ENCODE measurements at regions not wholly inside any gene's neighbourhood (a gene's known extent, or its start where the extent isn't known, plus 50 kb on each side); places are given as distances from the start of the nearest gene placed in this dataset.
"Not testable (repeated sequence)": the region's sequence is repeated elsewhere in the genome, so short reads cannot be mapped to it uniquely, and the experiment has no call there.

DNA sequence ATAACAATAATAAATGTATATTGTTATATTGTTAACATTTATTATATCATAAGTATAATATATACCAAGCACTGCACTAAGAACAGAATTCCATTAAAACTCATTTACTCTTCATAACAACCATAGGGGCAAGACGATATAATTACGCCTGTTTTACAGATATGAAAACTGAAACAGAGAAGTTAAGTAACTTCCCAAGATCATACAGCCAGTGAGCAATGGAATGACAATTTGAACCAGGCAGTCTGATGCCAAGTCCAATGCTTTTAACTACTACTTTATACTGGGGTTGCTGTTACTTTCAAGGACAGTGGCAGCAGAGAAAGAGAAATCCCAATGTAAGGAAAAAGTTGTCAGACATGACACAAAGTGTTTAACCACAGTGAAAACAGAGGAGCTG lies 338.8 kb upstream of the ID2 start:
- DNase-seq, result no peak

- no peak for DNase-seq
These were observed 337.4 kb upstream of the ID2 start for GRCh38 chr2:8344144-8345097.

DNA sequence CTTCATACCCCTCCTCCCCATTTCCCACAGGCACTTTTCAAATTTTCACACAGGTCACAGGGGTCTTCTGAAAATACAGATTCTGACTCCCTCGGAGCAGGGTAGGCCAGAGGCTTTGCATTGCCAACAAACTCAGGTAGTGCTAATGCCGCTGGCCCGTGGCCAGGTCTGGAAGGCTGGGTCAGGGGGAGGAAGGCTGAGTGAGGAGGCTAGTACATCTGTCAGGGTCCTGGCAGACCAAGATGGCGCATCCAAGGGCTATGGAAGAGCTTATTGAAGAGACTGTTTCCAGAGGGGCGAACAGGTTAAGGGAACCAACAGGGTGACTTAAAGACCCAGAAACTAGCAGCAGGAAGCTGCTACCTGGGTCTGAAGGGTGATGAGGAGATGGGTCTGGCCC lies 336.7 kb upstream of the ID2 start:
- DNase-seq, result no peak

- no peak for DNase-seq
These were observed 335.6 kb upstream of the ID2 start for GRCh38 chr2:8346208-8346607.

DNA sequence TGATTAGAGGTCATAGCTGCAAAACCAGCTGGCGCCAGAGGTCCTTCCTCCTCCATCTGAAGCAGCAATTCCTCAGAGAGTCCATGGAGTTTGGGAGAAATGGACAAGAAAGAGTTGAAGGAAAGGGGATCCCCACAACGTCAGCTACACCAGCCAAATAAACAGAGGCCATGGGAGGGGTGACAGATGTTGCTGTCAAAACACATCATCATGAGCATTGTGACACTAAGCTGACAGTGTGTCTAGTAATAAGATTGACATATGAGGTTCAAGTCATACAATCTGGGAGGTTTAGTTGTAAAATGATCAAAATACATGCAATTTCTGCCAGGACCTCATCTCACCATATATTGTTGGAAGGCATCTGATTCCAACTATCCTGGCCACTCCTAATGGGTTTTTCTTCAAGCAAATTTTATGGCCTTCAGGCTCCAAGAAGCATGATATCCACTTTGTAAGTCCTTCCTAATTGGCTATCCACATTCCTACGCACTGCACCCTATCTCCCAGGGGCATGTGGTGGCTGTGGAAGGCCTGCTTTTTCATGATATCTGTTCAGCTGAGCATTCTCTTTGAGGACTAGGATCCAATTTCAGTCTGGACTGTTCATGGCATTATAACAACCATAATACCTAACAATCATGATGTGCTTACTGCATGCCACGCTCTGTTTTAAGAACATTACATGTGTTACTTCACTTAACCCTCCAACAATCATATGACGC lies 335.0 kb upstream of the ID2 start:
- DNase-seq, result no peak

DNA sequence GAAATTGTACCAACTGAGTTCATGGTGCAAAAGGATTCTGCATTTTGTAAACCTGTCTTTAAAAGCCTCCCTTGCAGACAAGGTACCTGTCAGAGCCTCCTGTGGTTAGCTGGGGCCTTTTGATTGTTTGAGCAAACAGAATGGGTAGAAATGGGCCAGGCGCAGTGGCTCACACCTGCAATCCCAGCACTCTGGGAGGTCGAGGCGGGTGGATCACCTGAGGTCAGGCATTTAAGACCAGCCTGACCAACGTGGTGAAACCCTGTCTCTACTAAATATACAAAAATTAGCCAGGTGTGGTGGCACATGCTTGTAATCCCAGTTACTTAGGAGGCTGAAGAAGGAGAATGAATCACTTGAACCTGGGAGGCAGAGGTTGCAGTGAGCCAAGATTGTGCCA lies 332.9 kb upstream of the ID2 start:
- not testable (repeated sequence) for DNase-seq

DNA sequence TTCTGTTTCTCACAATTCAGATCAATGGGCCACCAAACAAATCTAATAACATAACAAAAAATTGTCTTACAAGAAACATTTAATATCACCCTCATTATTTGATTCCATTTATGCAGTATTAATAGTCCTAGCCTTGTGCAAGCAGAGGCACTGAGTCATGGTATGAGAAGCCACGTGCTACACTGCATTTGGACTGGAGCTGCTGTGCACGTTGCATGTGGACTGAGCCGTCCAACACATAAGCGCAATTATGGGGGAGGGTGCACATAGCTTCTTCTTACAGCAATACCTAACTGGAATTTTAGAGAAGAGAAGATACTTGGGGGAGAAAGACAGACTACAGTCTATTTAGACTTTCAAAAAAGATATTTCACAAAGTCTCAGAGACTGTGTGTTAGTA lies 329.6 kb upstream of the ID2 start:
- DNase-seq, result no peak

DNA sequence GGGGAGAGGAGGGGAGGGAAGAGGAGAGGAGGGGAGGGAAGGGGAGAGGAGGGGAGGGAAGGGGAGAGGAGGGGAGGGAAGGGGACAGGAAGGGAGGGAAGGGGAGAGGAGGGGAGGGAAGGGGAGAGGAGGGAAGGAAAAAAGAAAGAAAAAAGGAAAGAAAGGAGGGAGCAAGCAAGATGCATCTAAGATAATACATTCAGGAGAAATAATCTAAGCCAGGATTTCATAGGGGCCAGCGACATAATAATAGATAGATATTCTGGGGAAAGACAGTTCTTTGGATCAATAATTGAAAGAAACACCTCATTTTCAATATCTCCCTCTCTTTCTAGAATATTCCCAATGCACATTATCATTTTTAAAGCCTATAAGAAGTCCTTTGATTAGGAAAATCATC lies 328.9 kb upstream of the ID2 start:
- DNase-seq, result no peak

DNA sequence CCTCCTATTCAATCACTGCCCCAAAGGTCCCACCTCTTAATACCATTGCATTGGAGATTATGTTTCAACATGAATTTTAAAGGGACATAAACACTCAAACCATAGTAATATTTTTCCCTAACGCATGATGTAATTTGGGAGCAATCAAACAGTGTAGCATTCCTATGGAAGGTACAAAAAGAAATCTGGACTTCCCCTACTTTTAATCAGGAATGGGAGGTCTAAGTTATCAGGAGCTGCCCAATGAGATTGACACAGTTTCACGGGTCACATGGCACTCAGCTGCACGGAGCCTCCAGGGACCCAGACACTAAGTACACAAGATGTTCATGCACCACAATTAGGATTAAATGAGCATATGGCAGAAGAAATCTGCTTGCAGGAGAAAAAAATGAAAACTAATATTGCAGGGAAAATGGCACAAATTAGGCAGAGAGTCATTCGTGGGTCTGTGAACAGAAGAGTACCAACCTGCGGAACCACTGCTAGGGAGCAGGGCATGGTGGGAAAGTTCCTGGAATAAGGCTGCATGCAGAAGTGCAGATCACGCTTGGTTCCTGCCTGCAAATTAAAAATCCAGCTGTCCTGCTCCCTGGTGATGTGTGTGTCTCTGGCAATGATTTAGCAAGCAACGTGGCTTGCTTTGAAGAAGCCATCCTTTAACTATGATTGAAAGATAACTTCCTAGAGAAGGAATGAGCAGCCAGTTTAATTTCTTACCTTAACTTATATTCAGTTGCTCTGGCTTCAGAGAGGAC lies 326.6 kb upstream of the ID2 start:
- no peak for DNase-seq

GRCh38 chr2:8357738-8358518 lies 323.9 kb upstream of the ID2 start:
- no peak for DNase-seq

- no peak for DNase-seq
These were observed 319.9 kb upstream of the ID2 start for GRCh38 chr2:8361930-8362329.

GRCh38 chr2:8363161-8363560 lies 318.7 kb upstream of the ID2 start:
- DNase-seq, result no peak

GRCh38 chr2:8364668-8365067 lies 317.2 kb upstream of the ID2 start:
- no peak for DNase-seq

GRCh38 chr2:8365331-8365910 lies 316.4 kb upstream of the ID2 start:
- no peak for DNase-seq

GRCh38 chr2:8367833-8368232 lies 314.0 kb upstream of the ID2 start:
- no peak for DNase-seq

DNA sequence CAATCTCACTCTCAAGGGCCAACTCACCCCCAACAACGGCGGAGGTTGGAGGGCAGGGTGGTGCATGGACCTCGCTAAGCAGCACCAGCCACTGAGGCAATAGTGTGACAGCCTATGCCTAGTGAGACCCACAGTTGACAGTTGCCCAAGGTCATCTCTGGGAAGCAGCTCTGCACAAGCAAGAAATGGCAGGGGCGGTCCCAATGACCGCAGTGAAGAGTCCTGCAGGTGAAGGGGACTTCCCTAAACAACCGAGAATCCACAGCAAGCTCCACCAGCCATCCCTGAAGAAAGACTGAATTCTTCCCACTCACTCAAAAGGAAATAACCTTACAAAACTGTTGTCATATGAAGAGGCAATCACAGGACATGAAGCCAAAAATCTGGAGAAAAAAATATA lies 313.4 kb upstream of the ID2 start:
- no peak for DNase-seq

GRCh38 chr2:8369522-8369921 lies 312.3 kb upstream of the ID2 start:
- no peak for DNase-seq

DNA sequence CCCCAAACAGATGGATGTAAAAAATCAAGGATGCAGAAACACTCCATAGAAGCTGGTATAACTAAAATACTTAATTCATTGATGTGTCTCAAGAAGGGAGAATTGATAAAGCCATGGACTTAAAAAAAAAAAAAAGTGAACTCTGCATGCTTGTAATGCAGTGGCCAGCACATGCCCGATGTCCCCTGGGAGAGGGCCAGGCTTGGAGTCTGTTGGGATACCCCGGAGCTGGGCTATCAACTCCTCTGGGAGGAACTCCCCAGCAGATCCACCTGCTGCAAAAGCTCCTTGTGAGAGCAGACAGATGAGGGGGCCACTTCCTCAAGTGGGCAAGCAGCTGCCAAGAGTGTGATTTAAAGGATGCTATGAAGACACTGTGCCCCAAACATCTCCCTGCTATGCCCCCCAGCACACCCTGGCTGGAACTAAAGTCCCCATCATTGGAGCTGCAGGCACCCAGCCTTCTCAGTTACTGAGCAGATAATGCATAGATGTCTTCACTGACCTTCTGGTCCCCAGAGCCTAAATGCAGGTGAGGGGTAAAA lies 311.5 kb upstream of the ID2 start:
- DNase-seq, result no peak

DNA sequence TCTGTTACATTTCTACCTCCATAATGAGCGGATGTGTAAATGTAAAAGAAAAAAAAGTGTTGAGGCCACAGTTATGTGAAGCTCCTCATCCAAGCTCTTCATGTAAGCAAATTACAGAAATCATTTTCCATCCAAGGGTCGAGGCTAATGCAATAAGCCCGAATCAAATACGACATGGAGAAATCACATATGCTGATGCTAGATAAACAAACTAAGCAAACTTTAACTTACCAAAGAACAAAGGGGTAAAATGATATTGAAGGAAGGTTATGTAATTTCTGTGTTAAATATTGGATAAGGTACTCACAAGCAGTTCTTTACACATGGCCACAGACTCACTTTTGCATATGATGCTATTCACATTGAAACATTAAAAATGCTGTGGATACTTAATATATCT lies 310.2 kb upstream of the ID2 start:
- DNase-seq, result no peak

- DNase-seq, result no peak
These were observed 307.1 kb upstream of the ID2 start for GRCh38 chr2:8374782-8375181.

DNA sequence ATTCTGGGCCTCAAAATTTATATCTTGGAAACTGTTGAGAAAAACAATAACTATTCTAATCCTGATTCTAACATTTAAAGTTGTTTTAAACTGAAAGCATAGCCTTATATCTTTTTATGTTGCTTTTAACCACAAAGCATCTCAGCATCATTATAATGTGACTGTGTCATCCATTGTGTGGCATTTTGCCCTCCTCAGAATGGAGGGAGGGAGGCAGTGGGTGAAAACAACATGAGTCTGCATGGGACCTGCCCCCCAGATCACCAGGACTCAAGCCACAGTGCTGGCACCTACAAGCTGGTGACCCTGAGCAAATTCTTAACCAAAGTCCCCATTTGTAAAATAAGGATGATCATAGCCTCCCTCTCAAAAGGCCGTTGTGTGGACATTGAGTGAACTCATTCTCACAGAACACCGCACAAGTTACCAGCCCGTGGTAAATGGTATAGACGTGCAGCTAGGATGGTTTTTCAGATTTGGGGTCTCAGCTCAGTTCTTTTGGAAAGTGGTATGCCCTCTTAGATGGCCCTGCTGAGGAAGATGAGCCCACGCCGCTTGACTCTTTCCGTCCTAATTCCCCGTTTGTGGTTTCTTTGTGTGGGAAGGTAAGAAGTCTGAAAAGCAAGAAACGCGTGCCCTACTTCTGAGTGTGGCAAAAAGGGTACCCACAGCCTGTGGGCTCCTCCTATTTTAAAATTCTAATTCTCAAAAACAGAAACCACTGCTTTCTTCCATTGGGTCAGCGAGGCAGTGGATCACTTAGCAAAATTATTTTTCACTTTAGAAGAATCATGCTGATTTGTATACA lies 305.0 kb upstream of the ID2 start:
- DNase-seq, result no peak

All from NCI-H187 treated with DMSO at 0.1 percent for 48 hours (cell line).